Gastrocnemius medialis (tissue), 4 donors: ENCODE measurements at regions not wholly inside any gene's neighbourhood (a gene's known extent, or its start where the extent isn't known, plus 50 kb on each side); places are given as distances from the start of the nearest gene placed in this dataset.

Experiments used
- ATAC-seq, 2 donors: fragments of 150-250 bp; one replicate each; pipeline ENCODE4 v1.9.1; 2016
- DNase-seq, 2 donors: peaks; one replicate each; pipeline ENCODE4 v3.0.0-alpha.2; 2019
- H3K27ac ChIP-seq, 4 donors: fragments of 200-600 bp; sonication (generic); 1 replicate in 1 of 4; 2 replicates in 3 of 4; pipeline ENCODE4 v1.5.1; 2016 to 2018; ENCODE audit warnings: mild to moderate bottlenecking in 2 of 4, moderate library complexity in 1 of 4
- H3K27me3 ChIP-seq, 3 donors: fragments of 200-600 bp; sonication (generic) in 2 of 3; 1 replicate in 1 of 3; 2 replicates in 2 of 3; pipeline versions ENCODE4 v1.5.1 to v1.6.0; 2016 to 2019; ENCODE audit warnings: mild to moderate bottlenecking in 1 of 3, moderate library complexity in 1 of 3
- H3K36me3 ChIP-seq, 2 donors: fragments of 200-600 bp; sonication (generic) in 1 of 2; one replicate each; pipeline ENCODE4 v1.5.1; 2017 to 2018
- H3K4me1 ChIP-seq, 2 donors: fragments of 200-600 bp; sonication (generic) in 1 of 2; one replicate each; pipeline ENCODE4 v1.5.1; 2016 to 2017; ENCODE audit warnings: mild to moderate bottlenecking in 2 of 2
- H3K4me3 ChIP-seq, 4 donors: fragments of 200-600 bp; sonication (generic) in 3 of 4; 1 replicate in 1 of 4; 2 replicates in 3 of 4; pipeline ENCODE4 v1.5.1; 2016 to 2019; ENCODE audit warnings: mild to moderate bottlenecking in 2 of 4
- H3K9me3 ChIP-seq, 3 donors: fragments of 200-600 bp; sonication (generic) in 2 of 3; 1 replicate in 1 of 3; 2 replicates in 2 of 3; pipeline ENCODE4 v1.5.1; 2016 to 2019
- POLR2A ChIP-seq, 2 donors: fragments of 450-650 bp; IDR thresholded peaks; one replicate each; pipeline ENCODE4 v1.6.1; 2017; ENCODE audit warnings: antibody characterized with exemption in 2 of 2, mild to moderate bottlenecking in 2 of 2, moderate library complexity in 2 of 2
- in situ Hi-C, 4 donors: fragments of 200-750 bp; cut with MboI; loops; one replicate each; pipeline versions ENCODE4 v1.15.0 to v1.8.0; 2017; ENCODE audit warnings: low sequenced_read_pairs in 4 of 4
- intact Hi-C: fragments of 100-400 bp; cut with DNase I; formaldehyde crosslinking; loops from one replicate; pipeline ENCODE4 v1.15.1; 2023; ENCODE audit warnings: low total_unique reads
- TF ChIP-seq, protein P1 (sequence below), 5 experiments: fragments of 450-650 bp in 3 of 5; fragments of 200-600 bp in 2 of 5; sonication (generic) in 2 of 5; IDR thresholded peaks in 4 of 5; conservative IDR thresholded peaks in 1 of 5; 1 replicate in 4 of 5; 2 replicates in 1 of 5; pipeline ENCODE4 v1.5.1; 2016 to 2019; ENCODE audit warnings: antibody characterized with exemption in 5 of 5, mild to moderate bottlenecking in 3 of 5, moderate library complexity in 3 of 5

DNA sequence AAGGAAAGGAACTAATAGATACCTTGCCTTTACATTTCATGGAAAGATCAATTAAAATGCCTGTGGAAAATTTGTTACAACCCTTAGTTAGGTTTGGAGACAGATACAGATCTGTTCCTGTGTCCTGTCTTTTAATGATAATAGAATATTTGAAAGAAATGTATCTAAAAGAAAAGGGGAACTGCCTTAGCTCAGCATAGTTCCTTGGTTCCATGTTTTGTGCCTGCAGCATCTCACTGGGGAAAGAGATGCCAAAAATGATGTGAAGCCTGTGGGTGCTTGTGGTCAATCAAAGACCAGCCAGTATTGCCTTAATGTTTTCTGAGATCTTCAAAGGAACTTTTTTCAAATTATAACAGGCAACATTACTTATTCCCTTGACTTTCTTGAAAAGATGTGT is 147.6 kb downstream of the ADCYAP1 start:
- TF ChIP-seq POLR2A (IDR thresholded peaks at IDR 0.05), result no peak
- TF ChIP-seq, protein P1, sequence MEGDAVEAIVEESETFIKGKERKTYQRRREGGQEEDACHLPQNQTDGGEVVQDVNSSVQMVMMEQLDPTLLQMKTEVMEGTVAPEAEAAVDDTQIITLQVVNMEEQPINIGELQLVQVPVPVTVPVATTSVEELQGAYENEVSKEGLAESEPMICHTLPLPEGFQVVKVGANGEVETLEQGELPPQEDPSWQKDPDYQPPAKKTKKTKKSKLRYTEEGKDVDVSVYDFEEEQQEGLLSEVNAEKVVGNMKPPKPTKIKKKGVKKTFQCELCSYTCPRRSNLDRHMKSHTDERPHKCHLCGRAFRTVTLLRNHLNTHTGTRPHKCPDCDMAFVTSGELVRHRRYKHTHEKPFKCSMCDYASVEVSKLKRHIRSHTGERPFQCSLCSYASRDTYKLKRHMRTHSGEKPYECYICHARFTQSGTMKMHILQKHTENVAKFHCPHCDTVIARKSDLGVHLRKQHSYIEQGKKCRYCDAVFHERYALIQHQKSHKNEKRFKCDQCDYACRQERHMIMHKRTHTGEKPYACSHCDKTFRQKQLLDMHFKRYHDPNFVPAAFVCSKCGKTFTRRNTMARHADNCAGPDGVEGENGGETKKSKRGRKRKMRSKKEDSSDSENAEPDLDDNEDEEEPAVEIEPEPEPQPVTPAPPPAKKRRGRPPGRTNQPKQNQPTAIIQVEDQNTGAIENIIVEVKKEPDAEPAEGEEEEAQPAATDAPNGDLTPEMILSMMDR (IDR thresholded peaks at IDR 0.05 in 4 of 5, conservative IDR thresholded peaks at IDR 0.05 in 1 of 5), result no peak
- Histone ChIP-seq H3K27ac (no peak overlapping the region), H3K27me3 (no peaks in the 10 kb centered on the region), H3K4me3 (no peak overlapping the region), H3K4me1 (no peaks in the 10 kb centered on the region), H3K9me3 (peaks cover 0 to 6% (median 0%) of the 10 kb centered on the region in 3 donors), H3K36me3 (no peaks in the 10 kb centered on the region)
- DNase-seq, result no peak
- no peak for ATAC-seq
- intact Hi-C loops (no loop called here), in situ Hi-C loops (no loop called here)

- Histone ChIP-seq H3K36me3 (no peaks in the 10 kb centered on the region), H3K27me3 (no peaks in the 10 kb centered on the region), H3K4me1 (no peaks in the 10 kb centered on the region), H3K9me3 (peaks cover 0 to 6% (median 0%) of the 10 kb centered on the region in 3 donors), H3K27ac (no peak overlapping the region), H3K4me3 (no peak overlapping the region)
- in situ Hi-C loops, result no loop called here
- intact Hi-C loops, result no loop called here
- no peak for TF ChIP-seq POLR2A (IDR thresholded peaks at IDR 0.05)
- TF ChIP-seq, protein P1 (IDR thresholded peaks at IDR 0.05 in 4 of 5, conservative IDR thresholded peaks at IDR 0.05 in 1 of 5), result no peak
- DNase-seq, result no peak
- ATAC-seq, result no peak
Measured at GRCh38 chr18:1053331-1054315, 149.0 kb downstream of the ADCYAP1 start.

DNA sequence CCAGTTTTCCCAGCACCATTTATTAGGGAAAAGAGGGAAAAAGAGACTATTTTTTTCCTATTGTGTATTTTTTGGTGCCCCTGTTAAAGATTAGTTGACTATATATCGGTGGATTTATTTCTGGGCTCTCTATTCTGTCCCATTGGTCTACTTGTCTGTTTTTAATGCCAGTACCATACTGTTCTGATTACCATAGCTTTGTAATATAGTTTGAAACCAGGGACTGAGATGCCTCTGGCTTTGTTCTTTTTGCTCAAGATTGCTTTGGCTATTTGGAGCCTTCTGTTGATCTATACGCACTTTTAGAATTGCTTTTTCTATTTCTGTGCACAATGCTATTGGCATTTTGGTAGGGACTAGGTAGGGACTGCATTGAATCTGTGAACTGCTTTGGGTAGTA is 151.7 kb downstream of the ADCYAP1 start:
- H3K27ac ChIP-seq, result no peak overlapping the region
- in situ Hi-C loops, result no loop called here
- no peak for ATAC-seq

GRCh38 chr18:1057367-1057766 is 152.7 kb downstream of the ADCYAP1 start:
- intact Hi-C loops, result no loop called here
- no peaks in the 10 kb centered on the region for H3K36me3 ChIP-seq
- no peak for TF ChIP-seq POLR2A (IDR thresholded peaks at IDR 0.05)
- TF ChIP-seq, protein P1 (IDR thresholded peaks at IDR 0.05 in 4 of 5, conservative IDR thresholded peaks at IDR 0.05 in 1 of 5), result no peak
- no peaks in the 10 kb centered on the region for H3K4me1 ChIP-seq
- H3K27me3 ChIP-seq, result no peaks in the 10 kb centered on the region
- no peak overlapping the region for H3K4me3 ChIP-seq
- DNase-seq (no peak), ATAC-seq (no peak)
- H3K27ac ChIP-seq, result no peak overlapping the region
- H3K9me3 ChIP-seq, result peaks cover 0 to 6% (median 0%) of the 10 kb centered on the region in 3 donors
- in situ Hi-C loops, result no loop called here

More for the DNA sequence above, 151.7 kb downstream of the ADCYAP1 start:
- H3K36me3 ChIP-seq, result no peaks in the 10 kb centered on the region
- H3K27me3 ChIP-seq, result no peaks in the 10 kb centered on the region
- no peak for TF ChIP-seq POLR2A (IDR thresholded peaks at IDR 0.05)
- TF ChIP-seq, protein P1 (IDR thresholded peaks at IDR 0.05 in 4 of 5, conservative IDR thresholded peaks at IDR 0.05 in 1 of 5), result no peak
- peaks cover 0 to 6% (median 0%) of the 10 kb centered on the region in 3 donors for H3K9me3 ChIP-seq
- H3K4me1 ChIP-seq, result no peaks in the 10 kb centered on the region
- no peak for DNase-seq
- H3K4me3 ChIP-seq, result no peak overlapping the region
- intact Hi-C loops, result no loop called here
